NCI-H1417 treated with DMSO at 0.1 percent for 48 hours (cell line): ENCODE measurements at regions not wholly inside any gene's neighbourhood (a gene's known extent, or its start where the extent isn't known, plus 50 kb on each side); places are given as distances from the start of the nearest gene placed in this dataset.
"Not testable (repeated sequence)": the region's sequence is repeated elsewhere in the genome, so short reads cannot be mapped to it uniquely, and the experiment has no call there.

Source experiments
- DNase-seq: peaks from one replicate; lab custom pipeline; 2025; lab: John Stamatoyannopoulos, UW

DNA sequence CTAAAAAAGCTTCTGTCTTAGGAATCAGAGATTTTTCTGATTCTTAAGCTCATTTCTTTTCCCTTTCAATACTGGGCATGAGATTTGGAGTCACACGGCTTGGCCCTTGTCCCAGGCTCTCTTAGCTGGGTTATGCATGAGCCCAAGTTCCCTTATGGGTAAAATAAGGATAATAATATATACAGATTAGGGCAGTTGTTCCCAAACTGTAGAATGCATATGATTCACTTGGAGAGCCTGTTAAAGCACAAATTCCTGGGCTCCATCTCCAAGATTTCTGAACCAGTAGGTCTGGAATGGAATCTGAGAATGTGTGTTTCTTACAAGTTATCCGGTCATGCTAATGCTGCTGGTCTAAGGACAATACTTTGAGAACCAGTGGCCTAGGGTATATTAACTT, 154.0 kb downstream of the REEP3 start:
- DNase-seq = no peak

DNA sequence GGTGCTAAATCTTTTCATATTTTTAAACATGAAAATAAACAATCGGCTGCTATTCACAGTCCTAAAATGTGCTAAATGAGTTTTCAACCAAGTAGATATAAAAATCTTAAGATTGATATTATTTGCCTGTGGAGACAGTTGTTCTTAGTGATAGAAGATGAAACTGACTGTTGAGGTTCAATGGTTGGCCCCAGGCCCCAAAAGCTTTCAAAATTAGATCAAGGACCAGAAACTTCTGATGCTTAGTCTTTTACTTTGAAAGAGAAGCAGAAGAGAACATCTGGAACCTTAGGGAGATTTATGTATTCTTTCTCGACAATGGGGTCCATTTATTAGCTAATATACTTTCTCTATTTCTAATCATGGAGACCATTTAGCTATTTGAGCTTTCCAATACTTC, 155.8 kb downstream of the REEP3 start:
- DNase-seq = no peak

DNA sequence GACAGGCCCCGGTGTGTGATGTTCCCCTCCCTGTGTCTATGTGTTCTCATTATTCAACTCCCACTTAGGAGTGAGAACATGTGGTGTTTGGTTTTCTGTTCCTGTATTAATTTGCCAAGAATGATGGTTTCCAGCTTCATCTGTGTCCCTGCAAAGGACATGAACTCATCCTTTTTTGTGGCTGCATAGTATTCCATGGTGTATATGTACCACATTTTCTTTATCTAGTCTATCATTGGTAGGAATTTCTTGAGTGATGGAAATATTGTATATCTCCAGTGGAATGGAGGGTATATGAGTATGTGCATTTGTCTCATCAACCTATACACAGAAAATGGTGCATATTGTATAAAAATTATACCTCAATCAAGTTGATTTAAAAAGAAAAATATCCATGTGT, 159.3 kb downstream of the REEP3 start:
- DNase-seq = not testable (repeated sequence)

DNA sequence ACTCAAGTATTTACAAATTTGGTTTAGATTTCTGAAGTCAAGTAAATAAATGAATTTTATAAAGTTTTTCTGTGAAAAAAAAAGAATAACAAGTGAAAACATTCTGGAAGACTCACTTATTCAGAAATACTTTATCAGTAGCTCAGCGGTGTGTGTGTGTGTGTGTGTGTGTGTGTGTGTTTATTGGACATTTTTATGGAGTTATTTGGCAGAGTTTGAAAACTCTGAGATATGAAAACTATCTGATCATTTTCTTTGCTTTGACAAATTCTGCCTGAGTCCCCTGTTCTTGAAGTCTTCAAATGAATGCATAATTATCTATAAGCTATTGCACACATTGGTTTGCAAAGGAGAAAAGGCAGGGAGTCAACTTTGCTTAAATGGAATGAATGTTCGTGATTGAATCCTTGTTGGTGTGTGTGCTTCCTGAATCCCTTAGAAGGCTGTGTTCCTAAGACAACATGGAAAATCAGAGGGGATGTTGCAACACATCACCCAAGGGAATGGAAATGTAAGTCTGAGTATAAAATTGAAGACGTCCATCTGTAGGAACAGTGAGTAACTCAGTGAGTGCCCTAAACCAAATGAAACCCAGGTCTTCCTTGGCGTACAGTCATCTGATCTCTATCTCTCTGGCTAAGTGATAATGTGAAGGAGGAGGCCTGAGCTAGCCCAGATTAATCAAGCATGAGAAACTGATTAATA, 160.9 kb downstream of the REEP3 start:
- DNase-seq = no peak

DNA sequence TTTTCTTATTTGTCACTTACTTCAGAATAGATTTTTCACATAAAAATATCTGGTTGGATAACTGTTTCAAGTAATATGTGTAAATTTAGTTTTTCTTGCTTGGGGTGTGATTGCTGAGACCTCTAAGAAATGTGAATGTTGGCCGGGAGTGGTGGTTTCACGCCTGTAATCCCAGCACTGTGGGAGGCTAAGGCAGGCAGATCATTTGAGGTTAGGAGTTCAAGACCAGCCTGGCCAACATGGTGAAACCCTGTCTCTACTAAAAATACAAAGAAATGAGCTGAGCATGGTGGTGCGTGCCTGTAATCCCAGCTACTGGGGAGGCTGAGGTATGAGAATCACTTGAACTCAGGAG, 161.5 kb downstream of the REEP3 start:
- DNase-seq = not testable (repeated sequence)

DNA sequence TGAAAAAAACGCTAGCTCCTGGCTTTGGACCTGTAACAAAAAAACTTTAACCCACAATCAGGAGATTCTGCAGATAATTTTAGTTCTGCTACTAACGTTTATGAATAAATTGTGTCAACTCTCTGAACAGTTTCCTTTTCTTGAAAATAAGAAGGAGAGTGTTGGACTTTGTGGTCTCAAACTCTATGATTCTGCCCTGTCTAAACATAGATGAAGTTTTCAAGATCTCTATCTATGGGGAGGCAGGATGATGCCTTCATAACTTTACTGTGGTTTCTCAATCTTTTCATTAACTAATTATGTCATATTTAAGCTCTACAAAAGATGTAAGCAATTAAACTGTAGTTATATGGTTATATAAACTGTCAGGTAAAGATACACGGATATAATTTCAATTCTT, 162.0 kb downstream of the REEP3 start:
- DNase-seq = no peak

DNA sequence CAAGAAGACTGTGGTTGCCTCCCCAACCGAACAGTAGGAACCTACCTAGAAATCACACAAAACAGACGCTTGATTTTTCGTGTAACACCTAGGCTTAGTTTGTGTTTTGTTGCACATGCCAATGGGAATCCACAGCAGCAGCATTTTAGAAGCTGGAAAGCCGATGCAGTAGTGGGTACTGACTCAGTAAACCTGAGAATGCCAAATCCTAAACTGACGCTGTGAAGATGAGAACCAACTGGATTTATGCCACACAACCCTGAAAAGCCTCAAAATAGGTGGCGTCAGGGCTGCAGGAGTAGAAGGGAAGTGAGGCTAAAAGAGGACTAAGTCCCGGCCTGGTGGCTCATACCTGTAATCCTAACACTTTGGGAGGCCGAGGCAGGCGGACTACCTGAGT, 162.5 kb downstream of the REEP3 start:
- DNase-seq = no peak

DNA sequence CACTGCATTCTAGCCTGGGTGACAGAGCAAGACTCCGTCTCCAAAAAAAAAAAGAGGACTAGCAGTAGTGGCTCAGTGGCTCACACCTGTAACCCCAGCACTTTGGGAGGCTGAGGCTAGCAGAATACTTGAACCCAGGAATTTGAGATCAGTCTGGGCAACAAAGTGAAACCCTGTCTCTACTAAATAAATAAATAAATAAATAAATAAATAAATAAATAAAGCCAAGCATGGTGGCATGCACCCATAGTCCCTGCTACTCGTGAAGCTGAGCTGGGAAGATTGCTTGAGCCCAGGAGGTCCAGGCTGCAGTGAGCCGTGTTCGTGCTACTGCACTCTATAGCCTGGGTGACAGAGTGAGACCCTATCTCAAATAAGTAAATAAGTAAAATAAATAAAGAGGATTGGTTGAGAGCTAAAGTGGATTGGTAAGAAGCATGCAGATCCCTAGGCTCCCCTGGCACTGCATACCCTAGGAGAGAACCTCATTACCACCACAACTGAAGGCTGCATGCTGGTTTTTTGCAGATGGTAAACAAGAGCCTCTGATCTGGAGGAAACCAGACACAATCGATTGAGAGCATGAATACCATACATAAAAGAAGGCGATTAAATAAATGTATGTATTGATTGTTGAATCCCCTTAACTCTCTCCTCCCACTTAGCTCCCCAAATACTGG, 163.2 kb downstream of the REEP3 start:
- DNase-seq = no peak

DNA sequence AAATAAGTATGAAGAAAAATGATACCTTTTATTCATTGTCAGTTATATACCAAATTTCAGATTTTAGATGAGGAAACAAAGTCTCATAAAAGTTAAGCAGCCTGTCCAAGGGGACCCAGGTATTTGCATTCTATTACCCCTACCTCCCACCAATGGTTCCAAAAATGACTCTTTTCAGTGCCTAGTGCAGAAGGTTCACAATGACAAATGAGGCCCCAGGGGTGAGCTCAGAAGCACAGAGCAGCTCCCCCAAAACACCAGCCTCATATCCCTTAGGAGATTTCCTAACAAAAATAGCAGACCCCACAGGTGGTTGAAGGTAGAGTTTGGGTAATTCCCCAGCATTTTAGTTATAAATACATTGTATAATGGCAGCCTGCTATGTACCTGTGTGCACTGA, 168.6 kb downstream of the REEP3 start:
- DNase-seq = no peak

DNA sequence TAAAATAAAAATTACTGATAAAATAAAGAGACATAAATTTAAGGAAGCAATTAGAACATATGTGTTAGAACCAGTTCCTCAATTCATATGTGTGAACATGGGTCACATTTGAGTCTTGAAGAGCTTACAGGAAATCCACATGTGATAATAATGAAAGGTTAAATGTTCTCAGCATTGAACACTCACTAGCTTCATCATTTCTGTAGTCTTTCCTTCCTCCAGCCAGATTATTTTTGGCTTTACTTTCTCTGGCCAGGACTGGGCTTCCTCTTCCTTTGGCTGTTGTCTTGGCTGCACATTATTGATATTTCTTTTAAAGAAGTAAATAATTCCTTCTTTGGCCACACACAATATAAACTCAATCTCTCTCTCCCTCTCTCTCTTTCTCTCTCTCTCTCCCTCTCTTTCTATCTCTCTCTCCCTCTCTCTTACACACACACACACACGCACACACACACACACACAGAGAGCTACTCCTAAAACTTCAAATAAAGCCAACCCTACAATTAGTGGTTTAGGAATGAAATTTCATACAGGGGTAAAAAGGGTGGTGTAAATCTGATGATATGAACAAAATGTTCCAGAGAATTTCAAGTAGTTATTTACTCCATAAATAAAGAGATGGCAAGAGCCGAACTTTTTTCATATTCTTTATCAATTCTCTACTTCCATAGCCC, 171.2 kb downstream of the REEP3 start:
- no peak for DNase-seq

DNA sequence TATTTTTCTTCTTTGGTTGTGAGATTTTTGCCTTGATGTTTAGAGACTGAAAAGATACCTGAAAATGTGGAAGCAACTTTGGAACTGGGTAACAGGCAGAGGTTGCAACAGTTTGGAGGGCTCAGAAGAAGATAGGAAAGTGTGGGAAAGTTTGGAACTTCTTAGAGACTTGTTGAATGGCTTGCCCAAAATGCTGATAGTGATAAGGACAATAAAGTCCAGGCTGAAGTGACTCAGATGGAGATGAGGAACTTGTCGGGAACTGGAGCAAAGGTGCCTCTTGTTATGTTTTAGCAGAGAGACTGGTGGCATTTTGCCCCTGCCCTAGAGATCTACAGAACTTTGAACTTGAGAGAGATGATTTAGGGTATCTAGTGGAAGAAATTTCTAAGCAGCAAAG, 171.8 kb downstream of the REEP3 start:
- not testable (repeated sequence) for DNase-seq

DNA sequence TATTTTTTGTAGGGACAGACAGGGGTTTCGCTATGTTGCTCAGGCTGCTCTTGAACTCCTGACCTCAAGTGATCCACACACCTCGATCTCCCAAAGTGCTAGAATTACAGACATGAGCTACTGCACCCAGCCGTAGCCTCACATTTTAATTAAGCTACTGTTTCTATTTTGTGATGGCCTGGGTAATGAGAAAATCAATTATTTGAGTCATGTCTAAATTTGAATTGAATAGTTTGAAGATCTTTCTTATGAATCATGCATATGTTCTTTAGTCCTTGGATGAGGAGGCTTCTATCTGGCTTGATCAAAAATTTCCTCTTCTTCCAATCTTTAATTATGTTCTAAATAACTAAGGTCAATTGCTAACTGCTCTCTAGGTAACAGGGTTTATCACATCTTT, 175.0 kb downstream of the REEP3 start:
- DNase-seq = no peak

DNA sequence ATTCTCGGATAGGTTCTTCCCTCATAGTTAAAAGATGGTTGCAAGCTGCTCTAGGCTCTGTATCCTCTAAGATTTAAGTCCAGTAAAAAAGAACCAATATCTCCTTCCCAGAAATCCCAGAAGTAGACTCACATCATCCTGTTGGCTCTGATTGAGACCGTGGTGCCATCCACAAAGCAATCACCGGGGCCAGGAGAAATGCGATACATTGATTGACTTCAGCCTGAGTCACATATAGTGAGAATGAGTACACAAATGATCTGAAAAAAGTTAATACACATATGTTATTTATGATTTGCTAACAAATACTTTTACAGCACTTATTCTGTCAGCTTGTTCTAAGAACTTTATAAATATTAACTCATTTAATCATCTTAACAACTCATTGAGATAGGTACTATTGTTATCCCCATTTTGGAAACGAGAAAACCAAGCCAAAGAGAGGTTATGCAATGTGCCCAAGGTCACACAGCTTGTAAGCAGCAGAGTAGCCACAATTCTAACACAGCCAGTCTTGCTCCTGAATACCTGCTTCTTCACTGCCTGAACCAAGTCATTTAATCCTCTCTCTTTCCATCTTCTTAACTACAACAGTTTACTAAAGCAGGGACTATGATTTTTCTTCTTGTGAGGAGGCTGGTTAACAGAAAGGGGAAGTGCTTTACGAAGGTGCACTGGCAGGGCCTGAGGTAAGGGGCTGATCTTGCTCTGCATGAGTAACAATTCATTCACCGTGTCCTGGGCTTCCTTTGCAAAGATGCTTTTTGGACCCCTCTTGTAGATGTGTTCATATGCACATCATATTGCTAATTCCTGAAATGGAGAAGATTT, 177.0 kb downstream of the REEP3 start:
- DNase-seq = no peak

DNA sequence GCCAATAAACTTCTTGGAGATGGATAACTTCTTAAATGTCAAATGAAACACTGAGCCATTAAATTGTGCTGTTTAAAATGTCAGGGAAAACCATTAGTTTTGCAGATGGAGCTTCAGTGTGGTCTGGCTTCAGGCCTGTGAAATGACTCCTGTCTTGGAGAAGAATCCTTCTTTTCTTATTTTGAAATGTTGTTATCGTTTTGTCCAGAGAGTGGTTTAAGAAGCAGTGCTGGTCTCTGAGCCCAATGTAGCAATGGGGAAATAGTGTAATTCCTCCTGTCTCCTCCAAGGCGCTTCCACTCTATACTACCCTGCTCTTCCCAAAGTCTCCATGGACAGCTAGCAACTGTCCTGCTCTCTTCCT, 177.6 kb downstream of the REEP3 start:
- no peak for DNase-seq

DNA sequence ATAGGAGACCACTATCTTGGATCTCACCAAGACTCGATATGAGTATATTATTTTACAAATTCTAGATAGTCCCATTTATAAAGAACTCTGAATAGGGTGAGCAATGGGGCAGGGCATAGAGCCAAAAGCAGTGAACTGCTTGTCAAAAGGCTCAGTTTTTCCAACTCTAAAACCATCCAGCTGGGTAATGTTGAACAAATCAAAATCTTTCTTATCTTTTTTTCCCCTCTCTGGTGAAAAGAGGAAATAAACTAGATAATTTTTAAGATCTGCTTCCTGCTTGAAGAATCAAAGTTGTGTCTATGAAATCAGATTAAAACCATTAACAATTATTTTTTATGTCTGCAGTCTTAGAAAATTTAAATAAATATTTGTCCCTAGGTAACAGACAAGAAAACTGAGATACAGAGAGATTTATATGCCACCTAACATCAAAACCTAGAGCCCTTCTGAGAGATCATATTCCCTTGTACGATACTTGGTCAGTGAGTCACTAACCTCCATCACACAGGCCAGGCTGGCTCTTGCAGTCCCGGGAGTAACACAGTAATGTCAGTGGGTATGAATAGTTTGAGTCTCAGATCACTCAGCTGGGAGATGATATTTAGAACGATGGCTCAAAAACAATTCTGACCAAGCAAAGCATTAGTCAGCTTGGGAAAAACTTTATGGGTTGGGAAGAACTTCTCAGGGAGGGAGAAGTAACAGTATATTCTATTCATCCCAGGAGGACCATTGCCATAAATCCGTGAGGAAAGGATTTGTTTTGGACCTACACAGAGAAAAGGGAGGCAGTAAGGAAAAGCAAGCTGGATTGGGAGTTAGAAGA, 178.8 kb downstream of the REEP3 start:
- DNase-seq = no peak

DNA sequence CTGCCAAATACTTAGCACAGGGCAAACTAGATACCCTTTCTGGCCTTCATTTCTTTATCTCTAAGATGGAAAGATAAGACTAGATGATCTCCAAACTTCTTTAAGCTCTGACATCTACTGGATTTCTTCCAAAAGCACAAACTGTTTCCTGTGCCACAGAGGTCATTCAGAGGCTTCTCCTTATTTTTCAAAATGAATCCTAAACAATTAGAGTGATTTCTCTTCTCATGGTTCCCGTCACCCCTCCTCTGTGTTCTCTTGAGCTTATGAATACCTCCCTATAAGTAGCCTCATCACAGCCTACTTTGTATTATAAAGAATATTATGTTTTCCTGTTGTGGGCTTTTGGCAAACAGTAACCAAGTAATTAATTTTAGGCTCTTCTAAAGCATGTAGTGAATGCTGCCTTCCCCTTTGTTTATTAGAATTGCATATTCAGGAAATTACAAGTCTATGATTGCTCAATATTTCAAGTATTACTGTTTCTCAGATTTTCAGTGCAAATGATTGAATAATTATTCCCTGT, 179.5 kb downstream of the REEP3 start:
- DNase-seq = no peak

DNA sequence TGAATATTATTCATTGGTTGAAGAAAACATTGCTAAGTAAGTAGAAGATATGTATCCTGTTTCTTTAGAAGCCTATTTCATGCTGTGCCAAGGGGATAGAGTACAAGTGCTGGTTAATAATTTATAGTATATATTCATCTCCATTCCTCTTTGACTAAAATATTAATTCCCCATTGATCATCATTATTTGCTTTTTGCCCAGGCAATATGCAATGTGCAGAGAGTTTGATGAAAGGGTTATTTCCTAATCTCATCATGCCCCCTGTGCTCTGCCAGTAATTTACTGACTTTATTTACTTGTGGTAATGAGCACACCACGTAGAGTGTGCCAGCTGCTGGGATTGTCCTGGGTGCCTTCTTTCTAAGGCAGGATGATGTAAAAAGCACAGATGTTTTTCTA, 180.9 kb downstream of the REEP3 start:
- DNase-seq = no peak

DNA sequence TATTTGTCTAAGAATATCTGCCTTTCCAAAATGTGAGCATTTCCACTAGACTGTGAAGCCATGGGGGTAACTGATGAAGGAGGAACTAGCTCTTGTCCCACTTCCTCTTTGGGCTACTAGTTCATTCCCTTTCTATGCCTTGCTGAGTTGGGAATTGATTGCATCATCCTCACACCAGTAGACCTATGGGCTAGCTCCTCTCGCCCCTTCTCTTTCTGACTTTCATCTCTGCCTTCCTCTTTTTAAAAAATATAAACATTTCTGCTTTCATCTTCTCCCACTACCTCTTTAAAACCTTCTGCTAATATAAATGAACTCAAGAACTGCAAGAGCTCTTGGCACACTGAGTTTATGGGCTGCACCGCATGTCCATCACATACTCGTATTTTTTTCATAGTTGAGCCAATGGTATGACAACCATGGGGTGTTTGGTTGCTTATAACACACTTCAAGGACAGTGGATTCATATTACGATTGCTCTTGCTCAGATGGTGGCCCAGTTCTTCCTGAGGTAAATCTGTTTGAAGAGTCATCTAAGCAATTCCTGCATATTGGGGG, 182.0 kb downstream of the REEP3 start:
- DNase-seq = no peak

DNA sequence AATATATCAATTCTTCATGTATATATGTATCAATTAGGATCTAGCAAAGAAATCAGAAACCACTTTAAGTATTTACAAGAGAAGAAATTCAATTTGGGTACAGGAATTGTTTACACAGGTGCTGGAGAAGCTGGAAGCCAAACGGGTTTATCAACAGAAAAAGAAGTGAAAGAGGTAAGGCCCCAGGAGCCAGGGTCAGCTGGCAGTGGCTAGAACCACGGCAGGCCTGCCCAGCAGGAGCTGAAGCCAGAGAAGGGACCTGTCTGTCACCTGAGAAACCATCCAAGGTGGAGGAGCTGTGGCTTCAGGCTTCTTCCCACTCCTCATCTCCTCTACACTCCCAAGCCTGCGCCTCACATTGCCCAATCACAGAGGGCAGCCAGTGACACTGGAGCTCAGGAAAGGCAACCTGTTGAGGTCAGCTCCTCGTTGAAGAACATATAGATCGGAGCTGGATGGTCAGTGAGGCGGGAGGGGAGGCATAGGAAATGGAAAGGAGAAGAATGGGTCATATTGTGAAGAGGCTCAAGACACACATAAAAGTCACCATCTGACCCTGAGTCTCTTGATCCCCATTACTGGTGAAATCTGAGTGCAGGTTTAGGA, 182.6 kb downstream of the REEP3 start:
- DNase-seq = no peak

DNA sequence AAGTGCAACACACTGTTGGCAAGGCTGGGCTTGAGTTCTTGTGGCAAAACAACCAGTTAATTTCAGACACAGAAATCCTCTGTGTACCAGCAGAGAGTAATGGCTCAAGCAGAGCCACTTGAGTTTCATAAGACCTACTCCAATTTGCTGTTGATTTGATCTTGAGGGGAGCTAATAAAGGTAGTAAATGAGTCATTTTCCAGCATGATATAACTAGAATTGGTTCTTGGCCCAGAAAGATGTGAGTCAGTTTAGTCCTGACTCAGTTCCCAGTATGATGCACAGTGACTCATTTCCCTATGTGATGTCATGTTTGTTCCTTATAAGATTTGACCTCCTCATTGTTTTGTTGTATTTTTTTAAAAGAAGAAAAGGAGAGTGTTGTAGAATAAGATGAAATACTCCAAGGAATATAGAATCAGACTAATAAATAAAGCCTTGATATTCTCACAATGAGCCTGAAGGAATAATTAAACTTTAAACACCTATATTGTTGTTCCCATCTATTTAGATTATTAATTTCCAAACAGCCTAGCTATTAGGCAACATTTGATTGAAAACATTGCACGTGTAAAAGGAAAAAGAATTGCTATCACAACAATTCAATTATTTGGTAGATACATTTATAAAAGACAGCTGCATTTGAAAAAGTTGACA, 186.2 kb downstream of the REEP3 start:
- DNase-seq = no peak
